GM19099 (cell line): ENCODE measurements at regions not wholly inside any gene's neighbourhood (a gene's known extent, or its start where the extent isn't known, plus 50 kb on each side); places are given as distances from the start of the nearest gene placed in this dataset.

Experiments
- POLR2A ChIP-seq: IDR thresholded peaks from 3 replicates; pipeline ENCODE4 v1.6.1; 2011; ENCODE audit warnings: low read depth; ENCODE audit not compliant: insufficient read length; ENCODE audit errors: extremely low read depth

DNA sequence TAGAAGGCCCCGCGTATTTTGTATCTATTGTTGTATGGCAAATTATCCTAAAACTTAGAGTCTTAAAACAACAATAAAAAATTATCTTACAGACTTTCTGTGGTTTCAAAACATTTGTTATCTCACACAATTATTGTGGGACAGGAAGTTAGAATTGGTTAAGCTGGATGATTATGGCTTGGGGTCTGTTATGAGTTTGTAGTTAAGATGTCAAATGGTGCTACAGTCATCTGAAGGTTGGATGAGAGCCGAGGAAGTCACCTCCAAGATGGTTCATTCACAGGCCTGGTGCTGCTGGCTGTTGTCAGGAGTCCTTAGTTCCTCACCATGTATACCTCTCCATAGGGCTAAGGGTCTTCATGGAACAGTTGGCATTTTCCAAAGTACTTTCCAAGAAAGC lies 175.6 kb upstream of the FANCL start:
- TF ChIP-seq POLR2A, result no peak

GRCh38 chr2:58414506-58414905 lies 173.4 kb upstream of the FANCL start:
- no peak for TF ChIP-seq POLR2A

DNA sequence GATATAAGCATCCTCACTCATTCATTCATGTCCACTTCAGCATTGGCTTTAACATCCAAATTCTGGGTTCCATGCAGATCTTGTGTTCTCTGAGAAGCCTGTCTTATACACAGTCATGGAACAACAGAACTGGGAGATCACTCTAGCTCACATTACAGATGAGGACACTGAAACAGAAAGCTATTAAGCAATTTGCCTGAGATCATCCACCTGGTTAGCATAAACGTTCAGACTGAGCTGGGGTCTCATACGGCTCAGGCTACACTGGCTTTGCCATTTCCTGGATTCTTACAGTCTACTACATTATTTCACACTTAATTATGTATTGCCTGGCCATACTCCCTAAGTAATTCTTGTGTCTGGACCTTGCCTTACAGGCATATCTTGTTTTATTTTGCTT lies 169.4 kb upstream of the FANCL start:
- no peak for TF ChIP-seq POLR2A

- no peak for TF ChIP-seq POLR2A
These were observed 166.4 kb upstream of the FANCL start for GRCh38 chr2:58407487-58407886.

DNA sequence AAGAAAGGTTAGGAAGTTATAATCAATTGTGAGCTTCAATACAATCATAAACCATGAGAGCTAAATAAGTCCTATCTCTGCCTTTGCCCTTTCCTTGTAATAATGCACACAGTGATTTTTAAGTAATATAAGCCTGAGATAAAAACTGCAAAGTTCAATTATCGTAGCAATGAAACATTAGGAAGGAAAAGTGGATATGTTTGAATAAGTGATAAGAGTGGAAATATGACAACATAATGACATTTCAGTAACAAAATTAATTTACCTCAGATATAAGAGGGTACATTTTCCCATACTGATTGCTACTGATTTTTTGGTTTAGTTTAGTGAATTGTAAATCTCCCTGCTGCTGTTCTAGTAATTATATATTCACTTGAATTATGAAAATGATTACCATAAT lies 164.2 kb upstream of the FANCL start:
- TF ChIP-seq POLR2A, result no peak

GRCh38 chr2:58401936-58402335 lies 160.8 kb upstream of the FANCL start:
- TF ChIP-seq POLR2A, result no peak

- no peak for TF ChIP-seq POLR2A
These were observed 157.3 kb upstream of the FANCL start for GRCh38 chr2:58398406-58398805.

DNA sequence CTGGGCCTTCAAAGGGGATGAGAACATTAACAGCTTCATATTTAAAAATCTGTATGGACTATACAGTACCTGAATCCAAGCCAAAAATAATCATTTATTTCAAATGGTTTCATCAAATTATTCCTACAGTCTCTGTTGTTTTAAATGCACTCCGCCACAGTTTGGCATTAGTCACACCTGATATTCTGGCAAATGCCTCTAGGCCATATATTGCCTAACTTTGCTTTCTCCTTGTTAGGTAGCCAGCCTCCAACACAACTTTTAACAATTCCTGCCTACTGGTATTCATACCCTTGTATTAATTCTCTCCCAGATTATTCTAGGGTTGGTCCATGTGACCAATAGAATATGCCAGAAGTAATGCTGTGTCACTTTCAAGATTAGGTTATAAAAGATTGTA lies 146.6 kb upstream of the FANCL start:
- no peak for TF ChIP-seq POLR2A

- TF ChIP-seq POLR2A, result no peak
These were observed 137.0 kb upstream of the FANCL start for GRCh38 chr2:58378152-58378551.

GRCh38 chr2:58377181-58377580 lies 136.1 kb upstream of the FANCL start:
- TF ChIP-seq POLR2A, result no peak

- TF ChIP-seq POLR2A, result no peak
These were observed 135.5 kb upstream of the FANCL start for GRCh38 chr2:58376592-58376991.

DNA sequence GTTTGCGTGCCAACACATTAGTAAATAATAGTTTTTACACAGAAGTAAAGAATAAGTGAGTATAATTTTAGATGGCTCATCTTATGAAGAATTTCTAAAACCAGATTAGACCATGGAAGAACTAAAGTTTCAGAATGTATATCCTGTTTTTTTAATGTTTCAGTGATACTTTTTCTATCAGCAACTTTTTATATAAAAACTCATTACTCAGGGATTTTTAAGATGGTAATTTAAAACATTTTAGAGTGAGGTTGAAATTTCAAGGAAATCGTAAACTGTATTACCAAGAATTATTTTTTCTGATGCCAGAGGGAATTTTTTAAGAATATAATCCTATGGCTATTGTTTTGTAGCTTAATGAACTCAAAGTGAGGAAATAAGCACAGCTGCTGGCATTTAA lies 128.5 kb upstream of the FANCL start:
- no peak for TF ChIP-seq POLR2A

DNA sequence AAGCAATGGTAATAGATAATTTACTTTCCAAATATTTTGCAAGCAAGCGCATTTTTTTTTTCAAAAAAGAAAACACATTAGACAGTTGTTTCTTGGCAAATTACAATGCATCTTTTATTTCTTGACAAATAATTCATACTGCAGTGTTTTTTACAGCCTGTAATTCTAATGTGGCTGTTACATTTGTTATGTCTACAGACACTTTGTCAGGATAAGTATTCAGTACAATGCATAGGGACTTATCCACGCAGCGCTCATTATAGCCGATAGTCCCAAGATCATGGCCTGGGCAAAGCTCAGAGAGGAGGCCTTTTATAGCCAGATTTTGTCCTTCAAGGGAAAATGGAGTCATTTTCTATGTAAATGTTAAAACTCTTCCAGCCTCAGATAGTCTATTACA lies 123.0 kb upstream of the FANCL start:
- TF ChIP-seq POLR2A, result no peak

- TF ChIP-seq POLR2A, result no peak
These were observed 116.9 kb upstream of the FANCL start for GRCh38 chr2:58358026-58358425.

GRCh38 chr2:58357521-58357920 lies 116.4 kb upstream of the FANCL start:
- no peak for TF ChIP-seq POLR2A

DNA sequence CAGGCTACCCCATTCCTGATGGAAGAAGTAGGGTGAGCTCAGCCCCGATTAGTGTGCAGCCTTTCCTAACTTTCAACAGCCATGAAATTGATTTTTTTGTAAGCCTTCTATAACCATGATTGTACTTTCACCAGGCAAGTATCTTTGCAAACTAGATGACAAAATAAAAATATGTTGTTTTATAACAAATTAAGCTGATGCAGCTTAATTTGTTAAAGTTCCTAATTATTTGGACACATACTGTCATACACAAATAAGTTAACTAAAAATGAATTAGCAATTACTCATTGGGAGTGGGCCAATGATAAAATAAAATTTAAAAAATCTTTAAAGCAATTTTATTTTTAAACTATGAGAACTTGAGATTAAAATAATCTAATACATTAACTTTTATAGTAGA lies 113.1 kb upstream of the FANCL start:
- TF ChIP-seq POLR2A, result no peak

GRCh38 chr2:58350484-58350883 lies 109.4 kb upstream of the FANCL start:
- no peak for TF ChIP-seq POLR2A

DNA sequence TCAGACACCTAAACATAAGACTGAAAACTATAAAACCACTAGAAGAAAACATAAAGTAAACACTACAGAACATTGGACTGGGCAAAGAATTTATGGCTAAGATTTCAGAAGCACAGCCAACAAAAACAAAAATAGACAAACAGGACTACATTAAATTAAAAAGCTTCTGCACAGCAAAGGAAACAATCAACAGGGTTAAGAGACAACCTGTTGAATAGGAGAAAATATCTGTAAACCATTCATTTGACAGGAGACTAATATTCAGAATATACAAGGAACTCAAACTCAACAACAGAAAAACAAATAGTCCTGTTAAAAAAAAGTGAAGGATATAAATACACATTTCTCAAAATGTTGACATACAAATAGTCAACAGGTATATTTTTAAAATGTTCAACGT lies 106.7 kb upstream of the FANCL start:
- no peak for TF ChIP-seq POLR2A

GRCh38 chr2:58341047-58341446 lies 99.9 kb upstream of the FANCL start:
- no peak for TF ChIP-seq POLR2A
